A549 (cell line): ENCODE measurements at regions not wholly inside any gene's neighbourhood (a gene's known extent, or its start where the extent isn't known, plus 50 kb on each side); places are given as distances from the start of the nearest gene placed in this dataset.

ENCODE experiments used
- ATAC-seq, 2 experiments: fragments of 200-7000 bp in 1 of 2; fragments of >200 bp in 1 of 2; cut with Nextera tagmentation in 1 of 2; cut with Tn5 transposase in 1 of 2; 3 replicates each; pipeline versions ENCODE4 v1.8.0 to v1.9.1; 2018 to 2020; ENCODE audit warnings: mild to moderate bottlenecking in 1 of 2, moderate library complexity in 1 of 2
- CTCF ChIA-PET: fragments of 300-600 bp; sonication (Branson Sonifier 250); formaldehyde crosslinking; extraction: SDS; loops from one replicate; lab custom pipeline; 2021; ENCODE audit warnings: antibody characterized with exemption, inconsistent platforms; lab: Yijun Ruan, JAX
- POLR2A ChIA-PET: fragments of 350-600 bp; formaldehyde crosslinking; extraction: SDS; loops from one replicate; lab custom pipeline; 2021; ENCODE audit warnings: antibody characterized with exemption, inconsistent platforms; lab: Yijun Ruan, JAX
- DNase-seq, 2 experiments: peaks; one replicate each; pipeline versions ENCODE4 v3.0.0 to v3.0.0-alpha.2; 2011 to 2016; ENCODE audit warnings: low read depth in 1 of 2, low spot score in 1 of 2
- FAIRE-seq: peaks from 2 replicates; lab custom pipeline; 2011; peaks lifted over from hg19 to GRCh38; lab: Jason Lieb, UNC
- H3K27ac ChIP-seq, 2 experiments: fragments of >200 bp; sonication (Bioruptor Twin); formaldehyde crosslinking; 3 replicates each; pipeline ENCODE4 v1.5.1; 2016 to 2017
- H3K4me1 ChIP-seq: fragments of >200 bp; sonication (Bioruptor Twin); formaldehyde crosslinking; 3 replicates; pipeline ENCODE4 v1.6.1; 2016
- H3K4me2 ChIP-seq: fragments of >200 bp; sonication (Bioruptor Twin); formaldehyde crosslinking; 3 replicates; pipeline ENCODE4 v1.6.1; 2016
- H3K4me3 ChIP-seq: fragments of >200 bp; sonication (Bioruptor Twin); formaldehyde crosslinking; 3 replicates; pipeline ENCODE4 v1.5.1; 2016
- H3K9me3 ChIP-seq: fragments of >200 bp; sonication (Bioruptor Twin); formaldehyde crosslinking; 3 replicates; pipeline ENCODE4 v1.6.1; 2016
- BHLHE40 ChIP-seq: IDR thresholded peaks from 2 replicates; pipeline ENCODE4 v1.6.1; 2012; ENCODE audit warnings: low read depth, low read length, inconsistent platforms
- CBX2 ChIP-seq: fragments of 200-600 bp; sonication (generic); IDR thresholded peaks from 2 replicates; pipeline ENCODE4 v1.6.1; 2016; ENCODE audit warnings: low read depth, mild to moderate bottlenecking, borderline replicate concordance
- CHD2 ChIP-seq: fragments of 150-350 bp; IDR thresholded peaks from 2 replicates; pipeline ENCODE4 v1.6.1; 2014; ENCODE audit warnings: low read length; ENCODE audit not compliant: partially characterized antibody
- CHD4 ChIP-seq: fragments of 200-600 bp; sonication (generic); IDR thresholded peaks from 2 replicates; pipeline ENCODE4 v1.6.1; 2016; ENCODE audit warnings: antibody characterized with exemption, mild to moderate bottlenecking, borderline replicate concordance
- EHF ChIP-seq: fragments of 250-450 bp; sonication (Bioruptor Pico); IDR thresholded peaks from 2 replicates; pipeline ENCODE4 v1.5.0; 2020; ENCODE audit warnings: mild to moderate bottlenecking
- ESRRA ChIP-seq: fragments of 150-350 bp; IDR thresholded peaks from 2 replicates; pipeline ENCODE4 v1.6.1; 2014; ENCODE audit warnings: mild to moderate bottlenecking, low read length, borderline replicate concordance
- FOXS1 ChIP-seq: fragments of 250-450 bp; sonication (Bioruptor Pico); IDR thresholded peaks from 2 replicates; pipeline ENCODE4 v1.5.0; 2020; ENCODE audit warnings: mild to moderate bottlenecking, moderate library complexity
- HDAC2 ChIP-seq: fragments of 200-600 bp; sonication (generic); IDR thresholded peaks from 2 replicates; pipeline ENCODE4 v1.6.1; 2016
- HEYL ChIP-seq: fragments of 250-450 bp; sonication (Bioruptor Pico); IDR thresholded peaks from 2 replicates; pipeline ENCODE4 v1.8.0; 2021; ENCODE audit warnings: mild to moderate bottlenecking, moderate library complexity
- HMGXB4 ChIP-seq: fragments of 250-450 bp; sonication (Bioruptor Pico); IDR thresholded peaks from 2 replicates; pipeline ENCODE4 v1.5.0; 2021; ENCODE audit warnings: mild to moderate bottlenecking, moderate library complexity, borderline replicate concordance
- HOXA7 ChIP-seq: fragments of 250-450 bp; sonication (Bioruptor Pico); IDR thresholded peaks from 2 replicates; pipeline ENCODE4 v1.5.0; 2020; ENCODE audit warnings: mild to moderate bottlenecking, moderate library complexity
- KDM5A ChIP-seq: fragments of 200-600 bp; sonication (generic); IDR thresholded peaks from 2 replicates; pipeline ENCODE4 v1.6.1; 2016; ENCODE audit warnings: antibody characterized with exemption, mild to moderate bottlenecking
- MAFK ChIP-seq: fragments of 450-650 bp; IDR thresholded peaks from 2 replicates; pipeline ENCODE4 v1.6.1; 2014; ENCODE audit not compliant: partially characterized antibody
- MAZ ChIP-seq: fragments of 150-350 bp; IDR thresholded peaks from 2 replicates; pipeline ENCODE4 v1.6.1; 2014; ENCODE audit warnings: antibody characterized with exemption, low read depth, low read length, borderline replicate concordance
- MYC ChIP-seq: IDR thresholded peaks from 2 replicates; pipeline ENCODE4 v1.6.1; 2012; ENCODE audit warnings: mild to moderate bottlenecking, inconsistent platforms, low read length, improper control_type of control experiment, borderline replicate concordance
- PBX3 ChIP-seq: IDR thresholded peaks from 2 replicates; pipeline ENCODE4 v1.6.1; 2012
- PHF8 ChIP-seq: fragments of 200-600 bp; sonication (generic); IDR thresholded peaks from 2 replicates; pipeline ENCODE4 v1.6.1; 2016; ENCODE audit warnings: low read depth, mild to moderate bottlenecking, antibody characterized with exemption, moderate library complexity, borderline replicate concordance
- POLR2AphosphoS2 ChIP-seq: conservative IDR thresholded peaks from 2 replicates; pipeline ENCODE4 v1.6.1; 2012; ENCODE audit warnings: low read length, improper control_type of control experiment, inconsistent platforms
- RNF2 ChIP-seq: fragments of 200-600 bp; sonication (generic); IDR thresholded peaks from 2 replicates; pipeline ENCODE4 v1.6.1; 2016; ENCODE audit warnings: low read depth, mild to moderate bottlenecking, antibody characterized with exemption, moderate library complexity, borderline replicate concordance
- ZC3H11A ChIP-seq: fragments of 450-650 bp; IDR thresholded peaks from 2 replicates; pipeline ENCODE4 v1.6.1; 2014; ENCODE audit warnings: antibody characterized with exemption, mild to moderate bottlenecking
- ZFP36 ChIP-seq: fragments of 450-650 bp; IDR thresholded peaks from 2 replicates; pipeline ENCODE4 v1.6.1; 2014; ENCODE audit warnings: borderline replicate concordance; ENCODE audit not compliant: partially characterized antibody
- ZNF302 ChIP-seq: fragments of 250-450 bp; sonication (Bioruptor Pico); IDR thresholded peaks from 2 replicates; pipeline ENCODE4 v1.9.0; 2021; ENCODE audit warnings: inconsistent platforms, mild to moderate bottlenecking, moderate library complexity
- WGBS: methylation state at CpG from one replicate; pipeline ENCODE4 v1.1.6; 2017; ENCODE audit errors: missing lambda C conversion rate; 5-methylcytosine and 5-hydroxymethylcytosine counted together

DNA sequence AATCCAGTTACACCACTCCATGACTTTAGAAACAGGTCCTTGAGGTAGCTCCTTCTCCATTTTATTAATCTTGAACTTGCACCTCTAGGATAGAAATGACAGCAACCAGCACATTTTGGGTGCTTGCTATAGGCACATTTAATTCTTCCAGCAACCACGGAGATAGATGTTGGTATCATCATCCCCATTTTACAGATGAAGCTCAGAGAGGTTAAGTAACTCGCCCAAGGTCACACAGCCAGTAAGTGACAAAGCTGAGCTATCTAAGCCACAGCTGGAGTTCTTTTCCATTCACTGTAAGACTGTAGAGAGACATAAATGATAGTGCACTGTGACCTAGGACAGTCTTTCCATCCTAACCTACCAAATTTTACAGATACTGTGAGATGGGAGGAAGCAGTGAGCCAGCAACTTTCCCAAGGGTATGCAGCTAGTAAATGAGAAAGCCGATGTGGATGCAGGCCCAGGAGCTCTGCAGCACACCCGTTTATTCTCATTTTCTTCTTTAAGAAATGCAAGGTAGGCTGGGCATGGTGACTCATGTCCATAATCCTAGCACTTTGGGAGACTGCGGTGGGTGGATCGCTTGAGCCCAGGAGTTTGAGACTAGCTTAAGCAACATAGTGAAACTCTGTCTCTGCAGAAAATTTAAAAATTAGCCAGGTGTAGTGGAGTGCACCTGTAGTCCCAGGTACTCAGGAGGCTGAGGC lies 103.2 kb downstream of the TBX5 start:
- peaks cover 4% of the 10 kb centered on the region; the same call in 1 of the 3 replicates for H3K9me3 ChIP-seq
- H3K4me2 ChIP-seq: no peak overlapping the region
- no peak for ATAC-seq
- H3K27ac ChIP-seq: no peak overlapping the region
- ChIA-PET POLR2A (no interaction called here), CTCF (interaction anchor here (0.6 to 1.6 kb wide), 5 partner anchors 9 to 230 kb away, joined by 3 to 4 read pairs (median 4); no protein-coding TSS in a partner anchor)
- TF ChIP-seq PHF8 (no peak), ZC3H11A (no peak), ESRRA (no peak), HMGXB4 (no peak), CHD4 (no peak), PBX3 (no peak), MAZ (no peak), FOXS1 (CRISPR knock-in tag) (no peak), EHF (CRISPR knock-in tag) (no peak), HEYL (CRISPR knock-in tag) (no peak), HOXA7 (CRISPR knock-in tag) (no peak), ZFP36 (no peak), POLR2AphosphoS2 (no peak), CBX2 (no peak), MAFK (no peak), BHLHE40 (no peak)
- no peaks in the 10 kb centered on the region for H3K4me1 ChIP-seq
- DNase-seq: no peak
- no peak overlapping the region for H3K4me3 ChIP-seq
- WGBS: 2% methylated on average over 5 of the region's 6 CpGs
- FAIRE-seq: no peak

GRCh38 chr12:114302117-114302516 lies 103.8 kb downstream of the TBX5 start:
- no peak overlapping the region for H3K27ac ChIP-seq
- DNase-seq: no peak
- H3K4me1 ChIP-seq: no peaks in the 10 kb centered on the region
- no peak for FAIRE-seq
- H3K4me2 ChIP-seq: no peak overlapping the region
- peaks cover 4% of the 10 kb centered on the region; the same call in 1 of the 3 replicates for H3K9me3 ChIP-seq
- TF ChIP-seq HDAC2: no peak
- ATAC-seq: no peak
- whole genome bisulfite sequencing: 36% methylated on average over 8 of the region's 8 CpGs
- ChIA-PET POLR2A (no interaction called here), CTCF (interaction anchor here (1.1 to 1.6 kb wide), 3 partner anchors 8 to 10 kb away, joined by 3 to 4 read pairs (median 4); no protein-coding TSS in a partner anchor)
- no peak overlapping the region for H3K4me3 ChIP-seq

DNA sequence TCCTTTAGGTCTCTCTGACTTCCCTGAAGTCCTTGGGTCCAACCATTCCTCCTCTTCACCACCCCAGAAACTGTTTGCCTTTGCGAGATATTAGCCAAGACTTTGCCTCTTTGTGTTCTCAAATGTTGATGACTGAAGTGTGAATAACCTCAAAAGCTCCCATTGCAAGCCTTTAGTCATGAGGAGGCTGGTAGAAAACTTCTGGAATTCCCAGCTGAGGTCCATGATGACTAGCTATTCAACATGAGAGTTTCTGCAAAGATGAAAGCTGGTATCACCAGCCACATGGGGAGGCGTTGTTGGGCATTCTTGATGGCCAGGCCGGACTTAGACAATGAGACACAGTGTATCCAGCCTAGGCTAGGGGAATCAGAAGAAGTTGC lies 111.7 kb downstream of the TBX5 start:
- no peak overlapping the region for H3K27ac ChIP-seq
- CTCF ChIA-PET: interaction anchor here (1.8 kb wide), 1 partner anchor 8 kb away, joined by 4 read pairs; no protein-coding TSS in a partner anchor
- no peak for ATAC-seq
- 2% methylated on average over 3 of the region's 3 CpGs for WGBS
- H3K4me3 ChIP-seq: no peak overlapping the region
- POLR2A ChIA-PET: no interaction called here
- H3K9me3 ChIP-seq: no peaks in the 10 kb centered on the region
- no peak for DNase-seq
- no peak for TF ChIP-seq MYC
- TF ChIP-seq RNF2: no peak
- no peak for TF ChIP-seq ZNF302 (CRISPR knock-in tag)
- TF ChIP-seq KDM5A: no peak
- no peak for TF ChIP-seq CHD2
- no peak for TF ChIP-seq CBX2
- no peak for TF ChIP-seq ESRRA
- TF ChIP-seq, all 56 proteins: peak for 0
- FAIRE-seq: no peak
- H3K4me1 ChIP-seq: no peaks in the 10 kb centered on the region
- no peak overlapping the region for H3K4me2 ChIP-seq
